H1 (cell line): ENCODE measurements at regions not wholly inside any gene's neighbourhood (a gene's known extent, or its start where the extent isn't known, plus 50 kb on each side); places are given as distances from the start of the nearest gene placed in this dataset.

ENCODE experiments used
- CTCF ChIA-PET: fragments of 300-600 bp; sonication (Branson Sonifier 250); formaldehyde crosslinking; loops from one replicate; lab custom pipeline; 2021; ENCODE audit not compliant: partially characterized antibody; lab: Charles Lee
- POLR2A ChIA-PET: fragments of 300-600 bp; sonication (Branson Sonifier 250); formaldehyde crosslinking; loops from one replicate; lab custom pipeline; 2021; ENCODE audit warnings: inconsistent platforms; ENCODE audit not compliant: partially characterized antibody; lab: Charles Lee
- DNase-seq, 2 experiments: peaks; one replicate each; pipeline versions ENCODE4 v3.0.0 to v3.0.0-alpha.2; 2010 to 2022; ENCODE audit warnings: low spot score in 2 of 2, low read depth in 1 of 2, mixed read lengths in 1 of 2
- FAIRE-seq: peaks from 2 replicates; lab custom pipeline; 2011; peaks lifted over from hg19 to GRCh38; lab: Jason Lieb, UNC
- H2AFZ ChIP-seq: 2 replicates; pipeline ENCODE4 v1.8.1; 2012; ENCODE audit warnings: low read length, inconsistent platforms
- H2AK5ac ChIP-seq: 2 replicates; pipeline ENCODE4 v1.6.1; 2013; ENCODE audit warnings: low read depth, low read length
- H2BK120ac ChIP-seq: replicated peaks from 2 replicates; pipeline ENCODE3; 2013; ENCODE audit warnings: low read depth, low read length, inconsistent platforms
- H2BK12ac ChIP-seq: 2 replicates; pipeline ENCODE4 v1.6.1; 2013; ENCODE audit warnings: low read depth, low read length
- H2BK15ac ChIP-seq: 2 replicates; pipeline ENCODE4 v1.6.1; 2013; ENCODE audit warnings: low read length
- H2BK20ac ChIP-seq: 2 replicates; pipeline ENCODE4 v1.6.1; 2013; ENCODE audit warnings: low read length
- H2BK5ac ChIP-seq: 2 replicates; pipeline ENCODE4 v1.6.1; 2013; ENCODE audit warnings: low read depth, low read length
- H3K14ac ChIP-seq: 2 replicates; pipeline ENCODE4 v1.6.1; 2013; ENCODE audit warnings: inconsistent platforms; ENCODE audit not compliant: insufficient read length
- H3K18ac ChIP-seq: 2 replicates; pipeline ENCODE4 v1.6.1; 2013; ENCODE audit warnings: low read length; ENCODE audit errors: extremely low read depth
- H3K23ac ChIP-seq: 2 replicates; pipeline ENCODE4 v1.6.1; 2013; ENCODE audit warnings: inconsistent platforms; ENCODE audit not compliant: insufficient read length
- H3K23me2 ChIP-seq: 2 replicates; pipeline ENCODE4 v1.6.1; 2013; ENCODE audit warnings: low read depth, low read length
- H3K27ac ChIP-seq: 2 replicates; pipeline ENCODE4 v1.6.1; 2011; ENCODE audit warnings: low read depth, low read length, inconsistent platforms
- H3K27me3 ChIP-seq, 4 experiments: replicated peaks in 1 of 4; 1 replicate in 1 of 4; 2 replicates in 3 of 4; pipeline versions ENCODE4 v1.6.1 to v1.8.1; 2011 to 2013; ENCODE audit warnings: low read length in 3 of 4, mild to moderate bottlenecking in 3 of 4, inconsistent platforms in 2 of 4, mixed read lengths in 2 of 4, moderate library complexity in 1 of 4; ENCODE audit not compliant: control insufficient read depth in 3 of 4, insufficient read depth in 3 of 4; ENCODE audit errors: extremely low read depth in 1 of 4
- H3K36me3 ChIP-seq, 4 experiments: 2 replicates each; pipeline versions ENCODE4 v1.6.1 to v1.8.1; 2011 to 2013; ENCODE audit warnings: mild to moderate bottlenecking in 4 of 4, low read length in 3 of 4, moderate library complexity in 2 of 4, control low read depth in 1 of 4, inconsistent platforms in 1 of 4; ENCODE audit not compliant: insufficient read depth in 4 of 4, control insufficient read depth in 2 of 4
- H3K4ac ChIP-seq: replicated peaks from 2 replicates; pipeline ENCODE3; 2013; ENCODE audit warnings: low read length, low read depth, mixed read lengths, inconsistent platforms; ENCODE audit not compliant: insufficient read length
- H3K4me1 ChIP-seq, 4 experiments: replicated peaks in 1 of 4; 1 replicate in 1 of 4; 2 replicates in 3 of 4; pipeline versions ENCODE4 v1.6.1 to v1.8.1; 2011 to 2013; ENCODE audit warnings: low read length in 3 of 4, inconsistent platforms in 2 of 4, mixed read lengths in 1 of 4; ENCODE audit not compliant: insufficient read depth in 4 of 4, control insufficient read depth in 3 of 4
- H3K4me2 ChIP-seq, 2 experiments: 2 replicates each; pipeline versions ENCODE4 v1.6.1 to v1.8.1; 2011 to 2013; ENCODE audit warnings: low read depth in 2 of 2, low read length in 2 of 2, control low read depth in 1 of 2, inconsistent platforms in 1 of 2, mild to moderate bottlenecking in 1 of 2; ENCODE audit not compliant: insufficient read depth in 1 of 2
- H3K4me3 ChIP-seq, 4 experiments: fragments of 200-600, 300-600 bp in 1 of 4; sonication (generic), shearing (Covaris generic), sonication (Bioruptor Twin) in 1 of 4; 2 replicates each; pipeline versions ENCODE4 v1.5.1 to v1.8.1; 2011 to 2016; ENCODE audit warnings: low read length in 4 of 4, low read depth in 3 of 4, control low read depth in 2 of 4, inconsistent platforms in 2 of 4, mild to moderate bottlenecking in 2 of 4, mixed read lengths in 1 of 4, moderate library complexity in 1 of 4; ENCODE audit not compliant: insufficient read depth in 2 of 4; ENCODE audit errors: extremely low read depth in 1 of 4
- H3K56ac ChIP-seq: replicated peaks from 2 replicates; pipeline ENCODE3; 2013; ENCODE audit warnings: low read depth, mild to moderate bottlenecking, mixed read lengths, low read length, inconsistent platforms; ENCODE audit not compliant: insufficient read length
- H3K79me1 ChIP-seq: 2 replicates; pipeline ENCODE4 v1.6.1; 2013; ENCODE audit warnings: low read depth, low read length, control low read depth
- H3K79me2 ChIP-seq, 2 experiments: 2 replicates each; pipeline versions ENCODE4 v1.6.1 to v1.8.1; 2012 to 2013; ENCODE audit warnings: low read length in 2 of 2, mild to moderate bottlenecking in 2 of 2, inconsistent platforms in 1 of 2; ENCODE audit not compliant: insufficient read depth in 2 of 2, control insufficient read depth in 1 of 2
- H3K9ac ChIP-seq, 4 experiments: replicated peaks in 1 of 4; 1 replicate in 1 of 4; 2 replicates in 3 of 4; pipeline versions ENCODE4 v1.6.1 to v1.8.1; 2011 to 2013; ENCODE audit warnings: low read depth in 3 of 4, low read length in 3 of 4, control low read depth in 2 of 4, mild to moderate bottlenecking in 2 of 4, moderate library complexity in 2 of 4, inconsistent platforms in 1 of 4; ENCODE audit errors: extremely low read depth in 1 of 4
- H3K9me3 ChIP-seq, 2 experiments: 2 replicates each; pipeline versions ENCODE4 v1.6.1 to v1.8.1; 2012 to 2013; ENCODE audit warnings: mild to moderate bottlenecking in 2 of 2, moderate library complexity in 2 of 2, control low read depth in 1 of 2, inconsistent platforms in 1 of 2, low read depth in 1 of 2, low read length in 1 of 2, mixed read lengths in 1 of 2; ENCODE audit not compliant: insufficient read depth in 2 of 2
- H4K20me1 ChIP-seq, 2 experiments: replicated peaks in 1 of 2; 2 replicates each; pipeline versions ENCODE3 to v1.8.1; 2011 to 2013; ENCODE audit warnings: inconsistent platforms in 2 of 2, low read length in 2 of 2, mild to moderate bottlenecking in 1 of 2; ENCODE audit not compliant: insufficient read depth in 2 of 2, control insufficient read depth in 1 of 2
- H4K5ac ChIP-seq: 2 replicates; pipeline ENCODE4 v1.6.1; 2013; ENCODE audit warnings: low read length, low read depth, mixed read lengths, inconsistent platforms; ENCODE audit not compliant: insufficient read length
- H4K8ac ChIP-seq: 2 replicates; pipeline ENCODE4 v1.8.0; 2013; ENCODE audit warnings: mild to moderate bottlenecking, moderate library complexity, low read length, inconsistent platforms; ENCODE audit not compliant: insufficient read depth; ENCODE audit errors: extremely low read depth
- H4K91ac ChIP-seq: replicated peaks from 2 replicates; pipeline ENCODE3; 2013; ENCODE audit warnings: low read length, mixed read lengths, inconsistent platforms; ENCODE audit not compliant: insufficient read length
- ASH2L ChIP-seq: fragments of 200-600, 300-600 bp; sonication (generic); IDR thresholded peaks from one replicate; pipeline ENCODE4 v1.7.1; 2017; ENCODE audit warnings: low read length
- BACH1 ChIP-seq: IDR thresholded peaks from 2 replicates; pipeline ENCODE4 v1.6.1; 2012; ENCODE audit warnings: low read length, improper control_type of control experiment
- CREB1 ChIP-seq: IDR thresholded peaks from 2 replicates; pipeline ENCODE4 v1.6.1; 2012; ENCODE audit warnings: inconsistent platforms
- FOSL1 ChIP-seq: IDR thresholded peaks from 2 replicates; pipeline ENCODE4 v1.6.1; 2011; ENCODE audit warnings: mild to moderate bottlenecking, low read depth, low read length, moderate library complexity; ENCODE audit not compliant: insufficient read depth
- GABPA ChIP-seq: IDR thresholded peaks from 2 replicates; pipeline ENCODE4 v1.6.1; 2011; ENCODE audit warnings: mild to moderate bottlenecking, low read length, moderate library complexity, borderline replicate concordance; ENCODE audit not compliant: insufficient read depth
- HDAC2 ChIP-seq, 2 experiments: fragments of 300-600 bp in 1 of 2; sonication (generic) in 1 of 2; IDR thresholded peaks; 2 replicates each; pipeline ENCODE4 v1.6.1; 2011 to 2012; ENCODE audit warnings: low read depth in 2 of 2, low read length in 2 of 2, mild to moderate bottlenecking in 2 of 2, moderate library complexity in 2 of 2, borderline replicate concordance in 1 of 2, inconsistent platforms in 1 of 2
- KDM1A ChIP-seq: fragments of 200-600, 300-600 bp; sonication (generic); IDR thresholded peaks from 2 replicates; pipeline ENCODE4 v1.7.1; 2016; ENCODE audit warnings: mild to moderate bottlenecking, low read length, borderline replicate concordance
- POU5F1 ChIP-seq: IDR thresholded peaks from 2 replicates; pipeline ENCODE4 v1.6.1; 2011; ENCODE audit warnings: low read depth, mild to moderate bottlenecking, low read length, moderate library complexity
- SAP30 ChIP-seq: fragments of 300-600 bp; sonication (generic); IDR thresholded peaks from 2 replicates; pipeline ENCODE4 v1.7.1; 2012; ENCODE audit warnings: low read length, moderate library complexity, mild to moderate bottlenecking, inconsistent platforms; ENCODE audit not compliant: insufficient read depth, insufficient replicate concordance
- SIX5 ChIP-seq: IDR thresholded peaks from 2 replicates; pipeline ENCODE4 v1.6.1; 2011; ENCODE audit warnings: mild to moderate bottlenecking, low read depth, low read length
- SP1 ChIP-seq: IDR thresholded peaks from 2 replicates; pipeline ENCODE4 v1.6.1; 2011; ENCODE audit warnings: low read depth, low read length
- TAF7 ChIP-seq: optimal IDR thresholded peaks from 2 replicates; pipeline ENCODE3; 2011; ENCODE audit warnings: low read depth, mild to moderate bottlenecking, inconsistent platforms, low read length, moderate library complexity, borderline replicate concordance
- TBP ChIP-seq: IDR thresholded peaks from 2 replicates; pipeline ENCODE4 v1.6.1; 2011; ENCODE audit warnings: low read depth, low read length, improper control_type of control experiment
- TEAD4 ChIP-seq: IDR thresholded peaks from 2 replicates; pipeline ENCODE4 v1.6.1; 2012; ENCODE audit warnings: low read depth, low read length, inconsistent platforms, mixed read lengths
- YY1 ChIP-seq: IDR thresholded peaks from 2 replicates; pipeline ENCODE4 v1.6.1; 2011; ENCODE audit warnings: low read depth, mild to moderate bottlenecking, low read length
- WGBS, 2 experiments: shearing (Covaris generic) in 1 of 2; methylation state at CpG; one replicate each; pipeline versions ENCODE4 v1.1.6 to v1.1.7; 2013 to 2015; ENCODE audit warnings: low lambda C conversion rate in 2 of 2, mixed read lengths in 2 of 2, inconsistent platforms in 1 of 2, low coverage in 1 of 2, missing lambda C conversion rate in 1 of 2; ENCODE audit not compliant: insufficient replicate concordance in 2 of 2, insufficient coverage in 1 of 2, insufficient read length in 1 of 2; ENCODE audit errors: extremely low coverage in 1 of 2, missing lambda C conversion rate in 1 of 2; 5-methylcytosine and 5-hydroxymethylcytosine counted together
- TF ChIP-seq, protein P1 (sequence below): IDR thresholded peaks from 2 replicates; pipeline ENCODE4 v1.6.1; 2012; ENCODE audit warnings: inconsistent platforms

GRCh38 chr7:156121434-156121833, 309.2 kb upstream of the SHH start:
- POLR2A ChIA-PET: no interaction called here
- no peak overlapping the region for H3K14ac ChIP-seq
- no peaks in the 10 kb centered on the region for H3K27me3 ChIP-seq
- no peak overlapping the region for H3K18ac ChIP-seq
- no peaks in the 10 kb centered on the region for H4K20me1 ChIP-seq
- H3K4me3 ChIP-seq: no peak overlapping the region
- no peak overlapping the region for H2BK12ac ChIP-seq
- no peak overlapping the region for H4K91ac ChIP-seq
- no peak overlapping the region for H2BK5ac ChIP-seq
- H3K23me2 ChIP-seq: no peaks in the 10 kb centered on the region
- H3K79me1 ChIP-seq: no peaks in the 10 kb centered on the region
- CTCF ChIA-PET: no interaction called here
- H3K27ac ChIP-seq: no peak overlapping the region
- no peak for FAIRE-seq
- no peaks in the 10 kb centered on the region for H3K36me3 ChIP-seq
- no peak for DNase-seq
- H3K4ac ChIP-seq: no peak overlapping the region
- no peak overlapping the region for H2BK120ac ChIP-seq
- no peak overlapping the region for H4K5ac ChIP-seq
- no peak overlapping the region for H3K56ac ChIP-seq
- no peak overlapping the region for H3K4me2 ChIP-seq
- no peaks in the 10 kb centered on the region for H3K9me3 ChIP-seq
- H3K9ac ChIP-seq: no peak overlapping the region
- H2AK5ac ChIP-seq: no peak overlapping the region
- H3K4me1 ChIP-seq: no peaks in the 10 kb centered on the region
- no peak overlapping the region for H2AFZ ChIP-seq
- H4K8ac ChIP-seq: no peak overlapping the region
- H2BK15ac ChIP-seq: no peak overlapping the region
- WGBS, 2 experiments: 90% methylated on average over 10 of the region's 10 CpGs; no CpG with 5 or more reads in 1 of the 2 experiments
- H2BK20ac ChIP-seq: no peak overlapping the region
- no peaks in the 10 kb centered on the region for H3K79me2 ChIP-seq
- no peak overlapping the region for H3K23ac ChIP-seq
- TF ChIP-seq TBP (no peak), POU5F1 (no peak), SAP30 (no peak), HDAC2 (IDR thresholded peaks at IDR 0.05; ENCODE audit: borderline replicate concordance in 1 of 2, low read depth in 2 of 2, low read length in 2 of 2) (no peak), GABPA (no peak), BACH1 (no peak), SP1 (no peak), SIX5 (no peak), YY1 (no peak), TEAD4 (no peak), TAF7 (no peak), ASH2L (no peak), FOSL1 (no peak), CREB1 (no peak), KDM1A (no peak)
- TF ChIP-seq, protein P1, sequence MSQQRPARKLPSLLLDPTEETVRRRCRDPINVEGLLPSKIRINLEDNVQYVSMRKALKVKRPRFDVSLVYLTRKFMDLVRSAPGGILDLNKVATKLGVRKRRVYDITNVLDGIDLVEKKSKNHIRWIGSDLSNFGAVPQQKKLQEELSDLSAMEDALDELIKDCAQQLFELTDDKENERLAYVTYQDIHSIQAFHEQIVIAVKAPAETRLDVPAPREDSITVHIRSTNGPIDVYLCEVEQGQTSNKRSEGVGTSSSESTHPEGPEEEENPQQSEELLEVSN: no peak
